ENCODE measurements at regions not wholly inside any gene's neighbourhood (a gene's known extent, or its start where the extent isn't known, plus 50 kb on each side); places are given as distances from the start of the nearest gene placed in this dataset.

DNA sequence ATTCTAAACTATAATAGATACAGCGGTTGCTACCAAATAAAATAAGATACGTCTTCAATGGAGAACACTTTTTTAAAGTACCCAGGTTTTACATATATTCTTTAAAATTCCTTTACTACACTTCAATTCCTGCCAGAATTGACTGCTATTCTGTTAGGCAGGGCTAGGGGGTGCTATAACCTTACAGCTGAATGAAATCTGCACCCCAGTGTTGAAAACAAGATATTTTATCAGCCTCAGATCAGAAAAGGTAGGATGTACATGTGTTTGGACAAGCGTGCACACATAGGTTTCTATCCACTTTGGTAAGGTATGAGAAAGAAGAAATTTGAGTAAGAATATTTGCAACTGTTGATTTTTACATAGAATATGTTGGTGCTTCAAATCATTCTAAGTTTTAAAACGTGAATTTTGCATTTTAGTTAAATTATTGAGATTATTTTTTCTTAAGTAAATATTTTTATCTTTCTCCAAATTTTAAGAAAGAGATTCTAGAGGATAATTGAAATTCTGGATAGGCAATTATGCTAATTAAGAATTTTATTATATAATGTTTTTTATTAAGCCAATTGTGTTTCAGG, 490.8 kb upstream of the ADGRL4 start:
- no peak for TF ChIP-seq EZH2 (IDR thresholded peaks at IDR 0.05; ENCODE audit: borderline replicate concordance, low read length)
- TF ChIP-seq, protein P1, sequence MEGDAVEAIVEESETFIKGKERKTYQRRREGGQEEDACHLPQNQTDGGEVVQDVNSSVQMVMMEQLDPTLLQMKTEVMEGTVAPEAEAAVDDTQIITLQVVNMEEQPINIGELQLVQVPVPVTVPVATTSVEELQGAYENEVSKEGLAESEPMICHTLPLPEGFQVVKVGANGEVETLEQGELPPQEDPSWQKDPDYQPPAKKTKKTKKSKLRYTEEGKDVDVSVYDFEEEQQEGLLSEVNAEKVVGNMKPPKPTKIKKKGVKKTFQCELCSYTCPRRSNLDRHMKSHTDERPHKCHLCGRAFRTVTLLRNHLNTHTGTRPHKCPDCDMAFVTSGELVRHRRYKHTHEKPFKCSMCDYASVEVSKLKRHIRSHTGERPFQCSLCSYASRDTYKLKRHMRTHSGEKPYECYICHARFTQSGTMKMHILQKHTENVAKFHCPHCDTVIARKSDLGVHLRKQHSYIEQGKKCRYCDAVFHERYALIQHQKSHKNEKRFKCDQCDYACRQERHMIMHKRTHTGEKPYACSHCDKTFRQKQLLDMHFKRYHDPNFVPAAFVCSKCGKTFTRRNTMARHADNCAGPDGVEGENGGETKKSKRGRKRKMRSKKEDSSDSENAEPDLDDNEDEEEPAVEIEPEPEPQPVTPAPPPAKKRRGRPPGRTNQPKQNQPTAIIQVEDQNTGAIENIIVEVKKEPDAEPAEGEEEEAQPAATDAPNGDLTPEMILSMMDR (IDR thresholded peaks at IDR 0.05; ENCODE audit: low read length) = peak; percentile 96
